GM13977 (cell line): ENCODE measurements at regions not wholly inside any gene's neighbourhood (a gene's known extent, or its start where the extent isn't known, plus 50 kb on each side); places are given as distances from the start of the nearest gene placed in this dataset.

Experiments used
- DNase-seq: peaks from one replicate; pipeline ENCODE4 v3.0.0; 2012; ENCODE audit warnings: low spot score
- in situ Hi-C: fragments of 300-500 bp; cut with MboI; formaldehyde crosslinking; loops from one replicate; pipeline ENCODE4 v1.12.0; 2022; ENCODE audit warnings: low sequenced_read_pairs, low pct_unique_long_range_greater_than_20kb, mixed read lengths, inconsistent platforms; ENCODE audit not compliant: unreplicated experiment
- TF ChIP-seq, protein P1 (sequence below): IDR thresholded peaks from 2 replicates; pipeline ENCODE4 v1.5.1; 2012; ENCODE audit warnings: mild to moderate bottlenecking, control low read depth; ENCODE audit not compliant: insufficient read depth; ENCODE audit errors: extremely low read depth, missing control alignments

DNA sequence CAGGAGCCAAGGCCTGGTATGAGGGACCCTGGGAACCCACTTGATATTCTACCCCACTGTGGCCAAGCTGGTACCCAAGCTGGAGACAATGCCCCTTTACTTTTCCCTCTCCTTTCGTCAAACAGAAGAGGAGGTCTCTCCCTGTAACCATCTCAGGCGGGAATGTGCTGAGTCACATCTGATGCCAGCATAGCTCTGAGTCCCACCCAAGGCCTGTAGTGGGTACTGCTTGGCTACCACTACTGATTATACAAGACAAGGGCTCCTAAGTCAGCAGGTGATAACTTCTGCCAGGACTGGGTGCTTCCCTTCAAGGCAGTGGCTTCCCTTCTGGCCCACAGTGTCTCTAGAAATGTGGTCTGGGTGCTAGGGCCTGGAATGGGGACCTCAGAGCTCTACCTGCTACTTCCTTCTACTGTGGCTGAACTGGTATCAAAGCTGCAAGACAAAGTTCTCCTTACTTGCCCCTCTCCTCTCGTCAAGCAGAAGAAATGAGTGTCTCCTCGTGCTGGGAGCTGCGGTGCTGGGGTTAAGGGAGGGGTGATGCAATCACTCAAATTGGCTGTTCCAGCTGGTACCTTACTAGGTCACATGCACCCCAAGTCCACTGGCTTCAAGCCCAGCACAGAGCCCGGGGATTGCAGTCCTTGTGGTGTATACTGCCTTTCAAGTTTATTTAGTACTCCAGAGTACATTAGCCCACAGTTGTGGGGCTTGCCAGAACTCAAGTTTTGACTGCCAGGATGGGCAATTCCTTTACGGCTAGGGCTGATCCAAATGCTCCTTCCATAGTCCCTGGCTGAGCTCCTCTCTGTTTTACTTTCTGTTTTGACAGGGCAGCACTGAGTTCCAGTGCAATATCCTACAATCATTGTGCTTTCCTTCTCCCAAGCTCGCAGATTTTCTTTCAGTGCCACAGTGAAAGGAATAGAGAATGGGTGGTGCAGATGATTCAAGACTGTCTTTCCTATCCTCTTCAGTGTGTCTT, 419.7 kb upstream of the CNTN5 start:
- no peak for DNase-seq
- TF ChIP-seq, protein P1, sequence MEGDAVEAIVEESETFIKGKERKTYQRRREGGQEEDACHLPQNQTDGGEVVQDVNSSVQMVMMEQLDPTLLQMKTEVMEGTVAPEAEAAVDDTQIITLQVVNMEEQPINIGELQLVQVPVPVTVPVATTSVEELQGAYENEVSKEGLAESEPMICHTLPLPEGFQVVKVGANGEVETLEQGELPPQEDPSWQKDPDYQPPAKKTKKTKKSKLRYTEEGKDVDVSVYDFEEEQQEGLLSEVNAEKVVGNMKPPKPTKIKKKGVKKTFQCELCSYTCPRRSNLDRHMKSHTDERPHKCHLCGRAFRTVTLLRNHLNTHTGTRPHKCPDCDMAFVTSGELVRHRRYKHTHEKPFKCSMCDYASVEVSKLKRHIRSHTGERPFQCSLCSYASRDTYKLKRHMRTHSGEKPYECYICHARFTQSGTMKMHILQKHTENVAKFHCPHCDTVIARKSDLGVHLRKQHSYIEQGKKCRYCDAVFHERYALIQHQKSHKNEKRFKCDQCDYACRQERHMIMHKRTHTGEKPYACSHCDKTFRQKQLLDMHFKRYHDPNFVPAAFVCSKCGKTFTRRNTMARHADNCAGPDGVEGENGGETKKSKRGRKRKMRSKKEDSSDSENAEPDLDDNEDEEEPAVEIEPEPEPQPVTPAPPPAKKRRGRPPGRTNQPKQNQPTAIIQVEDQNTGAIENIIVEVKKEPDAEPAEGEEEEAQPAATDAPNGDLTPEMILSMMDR, result no peak
- in situ Hi-C loops, result no loop called here

DNA sequence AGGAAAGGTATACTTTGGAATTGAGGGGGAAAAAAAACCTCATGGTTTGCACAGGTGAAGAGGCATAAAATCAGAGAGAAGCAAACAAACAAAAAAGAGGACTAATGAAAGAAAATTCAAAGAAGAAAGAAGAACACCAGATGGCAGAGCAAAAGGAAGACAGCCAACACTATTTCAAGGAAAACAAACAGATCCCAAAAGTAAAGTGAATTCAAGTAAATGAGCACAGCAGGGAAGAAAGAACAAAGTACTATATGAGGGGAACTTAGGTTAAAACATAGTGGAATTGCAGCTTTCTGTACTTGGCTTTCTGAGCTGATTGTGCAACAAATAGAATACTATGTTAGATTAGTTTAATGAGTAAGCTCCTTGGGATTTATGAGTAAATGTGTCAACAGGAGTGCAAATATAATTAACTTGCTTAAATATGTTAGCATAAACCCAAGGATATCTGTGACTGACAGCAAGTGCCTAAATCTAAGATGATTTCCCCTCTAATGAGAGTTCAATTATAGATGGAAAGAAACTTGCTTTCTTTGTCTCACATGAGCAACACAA, 404.6 kb upstream of the CNTN5 start:
- TF ChIP-seq, protein P1, result no peak
- DNase-seq, result no peak
- in situ Hi-C loops, result no loop called here

DNA sequence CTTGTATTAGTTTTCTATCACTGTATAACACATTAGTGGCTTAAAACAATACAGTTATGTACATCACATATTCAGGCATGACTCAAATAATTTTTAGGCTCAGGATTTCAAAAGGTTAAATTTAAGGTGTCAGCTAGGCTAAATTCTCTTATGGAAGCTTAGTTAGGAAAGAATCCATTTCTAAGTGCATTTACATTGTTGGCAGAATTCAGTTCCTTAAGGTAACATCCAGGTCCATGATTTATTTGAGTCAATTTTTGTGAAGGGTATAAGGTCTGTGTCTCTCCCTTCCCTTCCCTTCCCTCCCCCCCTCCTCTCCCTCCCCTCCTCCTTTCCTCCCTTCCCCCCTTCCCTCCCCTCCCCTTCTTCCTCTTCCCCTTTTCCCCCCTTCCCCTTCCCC, 399.0 kb upstream of the CNTN5 start:
- in situ Hi-C loops, result no loop called here
- DNase-seq, result no peak
- TF ChIP-seq, protein P1, result no peak

DNA sequence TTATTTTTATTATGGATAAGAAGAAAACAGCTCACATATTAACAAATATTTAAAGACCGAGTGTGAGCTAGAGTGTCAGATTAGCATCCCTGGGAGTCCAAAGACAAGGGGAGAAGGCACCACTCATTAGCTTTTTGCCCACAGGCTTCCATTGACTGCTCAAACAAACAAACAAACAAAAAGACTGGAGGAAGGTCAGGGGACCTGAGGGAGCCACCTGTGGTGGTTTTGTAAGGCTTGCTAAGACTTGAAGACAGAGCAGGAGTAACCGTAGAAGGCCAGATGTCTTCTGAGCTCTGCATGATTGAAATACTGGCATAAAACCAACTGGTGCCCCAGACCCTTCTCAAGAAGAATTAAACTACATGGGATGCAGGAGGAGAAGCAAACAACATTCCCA, 395.2 kb upstream of the CNTN5 start:
- in situ Hi-C loops, result no loop called here
- no peak for DNase-seq
- TF ChIP-seq, protein P1, result no peak

DNA sequence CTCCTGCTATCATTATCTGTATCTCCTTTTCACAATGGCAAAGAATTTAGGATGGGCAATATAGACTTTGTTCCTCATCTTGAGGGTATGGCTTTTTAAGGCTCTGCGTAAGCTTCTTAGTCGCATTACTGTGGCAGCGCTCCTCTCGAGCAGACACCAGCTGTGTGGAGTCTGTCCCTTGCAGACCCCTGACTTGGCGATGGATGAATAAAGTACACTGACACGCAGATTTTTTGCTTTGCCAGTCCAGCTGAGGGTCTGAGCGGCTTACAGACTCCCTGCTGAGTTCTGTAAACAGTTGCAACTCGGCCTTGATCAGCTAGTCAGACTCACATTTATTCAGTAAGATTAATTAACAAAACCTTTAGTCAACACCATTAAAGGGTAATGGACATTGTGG, 390.0 kb upstream of the CNTN5 start:
- no peak for DNase-seq
- TF ChIP-seq, protein P1, result no peak
- in situ Hi-C loops, result no loop called here

DNA sequence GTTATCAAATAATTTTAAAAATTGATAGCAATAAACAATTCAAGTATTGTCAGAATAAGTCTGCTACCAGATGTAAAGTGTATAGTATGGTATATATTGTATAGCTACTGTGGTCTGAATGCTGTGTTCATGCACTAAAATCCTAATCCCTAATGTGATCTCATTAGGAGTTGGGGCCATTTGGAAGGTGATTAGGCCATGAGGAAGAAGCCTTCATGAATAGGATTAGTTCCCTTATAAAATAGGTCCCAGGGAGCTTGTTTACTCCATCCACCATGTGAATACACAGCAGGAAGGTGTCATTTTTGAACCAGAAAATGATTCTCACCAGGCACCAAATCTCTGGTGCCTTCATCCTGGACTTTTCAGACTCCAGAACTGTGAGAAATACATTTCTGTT, 363.0 kb upstream of the CNTN5 start:
- in situ Hi-C loops, result no loop called here
- DNase-seq, result no peak
- TF ChIP-seq, protein P1, result no peak
